ENCODE measurements at regions not wholly inside any gene's neighbourhood (a gene's known extent, or its start where the extent isn't known, plus 50 kb on each side); places are given as distances from the start of the nearest gene placed in this dataset.

GRCh38 chr4:148737061-148737770 is 295.0 kb upstream of the NR3C2 start:
- H4K5ac ChIP-seq (ENCODE audit: insufficient read length, low read depth, low read length) = no peak overlapping the region
- H3K14ac ChIP-seq (ENCODE audit: insufficient read length) = no peak overlapping the region
- H2BK12ac ChIP-seq (ENCODE audit: low read depth, low read length) = no peak overlapping the region
- no peak overlapping the region for H2BK15ac ChIP-seq (ENCODE audit: low read length)
- H4K91ac ChIP-seq (replicated peaks; ENCODE audit: insufficient read length, low read length) = no peak overlapping the region
- POLR2A ChIA-PET (ENCODE audit: partially characterized antibody) = no interaction called here
- H3K4me1 ChIP-seq (replicated peaks in 1 of 4; ENCODE audit: control insufficient read depth in 3 of 4, insufficient read depth in 4 of 4, low read length in 3 of 4) = no peaks in the 10 kb centered on the region
- H2BK120ac ChIP-seq (replicated peaks; ENCODE audit: low read depth, low read length) = no peak overlapping the region
- 92% methylated on average over 2 of the region's 2 CpGs; no CpG with 5 or more reads in 1 of the 2 experiments for WGBS, 2 experiments (ENCODE audit: extremely low coverage in 1 of 2, insufficient coverage in 1 of 2, insufficient read length in 1 of 2, insufficient replicate concordance in 2 of 2, low coverage in 1 of 2, low lambda C conversion rate in 2 of 2, missing lambda C conversion rate in 1 of 2)
- H3K9me3 ChIP-seq (ENCODE audit: insufficient read depth in 2 of 2, low read depth in 1 of 2, low read length in 1 of 2) = no peaks in the 10 kb centered on the region
- no peaks in the 10 kb centered on the region for H3K27me3 ChIP-seq (replicated peaks in 1 of 4; ENCODE audit: control insufficient read depth in 3 of 4, extremely low read depth in 1 of 4, insufficient read depth in 3 of 4, low read length in 3 of 4)
- no peak overlapping the region for H3K18ac ChIP-seq (ENCODE audit: extremely low read depth, low read length)
- H2AFZ ChIP-seq (ENCODE audit: low read length) = no peak overlapping the region
- H3K4ac ChIP-seq (replicated peaks; ENCODE audit: insufficient read length, low read depth, low read length) = no peak overlapping the region
- H3K23me2 ChIP-seq (ENCODE audit: low read depth, low read length) = no peaks in the 10 kb centered on the region
- no peaks in the 10 kb centered on the region for H4K20me1 ChIP-seq (replicated peaks in 1 of 2; ENCODE audit: control insufficient read depth in 1 of 2, insufficient read depth in 2 of 2, low read length in 2 of 2)
- H2AK5ac ChIP-seq (ENCODE audit: low read depth, low read length) = no peak overlapping the region
- H3K79me2 ChIP-seq (ENCODE audit: control insufficient read depth in 1 of 2, insufficient read depth in 2 of 2, low read length in 2 of 2) = no peaks in the 10 kb centered on the region
- no peaks in the 10 kb centered on the region for H3K79me1 ChIP-seq (ENCODE audit: low read depth, low read length)
- FAIRE-seq (no peak), DNase-seq (ENCODE audit: low read depth in 1 of 2, low spot score in 2 of 2) (no peak)
- H3K4me2 ChIP-seq (ENCODE audit: insufficient read depth in 1 of 2, low read depth in 2 of 2, low read length in 2 of 2) = no peak overlapping the region
- CTCF ChIA-PET (ENCODE audit: partially characterized antibody) = no interaction called here
- H2BK20ac ChIP-seq (ENCODE audit: low read length) = no peak overlapping the region
- no peak overlapping the region for H3K4me3 ChIP-seq (ENCODE audit: extremely low read depth in 1 of 4, insufficient read depth in 2 of 4, low read depth in 3 of 4, low read length in 4 of 4)
- no peaks in the 10 kb centered on the region for H3K36me3 ChIP-seq (ENCODE audit: control insufficient read depth in 2 of 4, insufficient read depth in 4 of 4, low read length in 3 of 4)
- H3K56ac ChIP-seq (replicated peaks; ENCODE audit: insufficient read length, low read depth, low read length) = no peak overlapping the region
- no peak overlapping the region for H3K23ac ChIP-seq (ENCODE audit: insufficient read length)
- no peak overlapping the region for H2BK5ac ChIP-seq (ENCODE audit: low read depth, low read length)
- no peak overlapping the region for H4K8ac ChIP-seq (ENCODE audit: extremely low read depth, insufficient read depth, low read length)
- no peak for TF ChIP-seq E2F6 (IDR thresholded peaks at IDR 0.05)
- no peak for TF ChIP-seq SAP30 (IDR thresholded peaks at IDR 0.05; ENCODE audit: insufficient read depth, insufficient replicate concordance, low read length)
- no peak for TF ChIP-seq BACH1 (IDR thresholded peaks at IDR 0.05; ENCODE audit: low read length)
- no peak for TF ChIP-seq SP1 (IDR thresholded peaks at IDR 0.05; ENCODE audit: low read depth, low read length)
- TF ChIP-seq JUN (IDR thresholded peaks at IDR 0.05; ENCODE audit: low read depth, low read length) = no peak
- no peak for TF ChIP-seq RBBP5 (IDR thresholded peaks at IDR 0.05; ENCODE audit: borderline replicate concordance, low read depth, low read length)
- no peak for TF ChIP-seq NANOG (IDR thresholded peaks at IDR 0.05; ENCODE audit: insufficient read depth, low read depth, low read length, poor library complexity, severe bottlenecking)
- TF ChIP-seq KDM5A (IDR thresholded peaks at IDR 0.05; ENCODE audit: low read length) = no peak
- no peak for TF ChIP-seq SP2 (IDR thresholded peaks at IDR 0.05; ENCODE audit: low read length)
- no peak for TF ChIP-seq POU5F1 (IDR thresholded peaks at IDR 0.05; ENCODE audit: low read depth, low read length)
- TF ChIP-seq GTF2F1 (IDR thresholded peaks at IDR 0.05; ENCODE audit: borderline replicate concordance, low read depth, low read length) = no peak
- no peak for TF ChIP-seq ATF3 (IDR thresholded peaks at IDR 0.05; ENCODE audit: insufficient read depth, low read depth, low read length)
- H3K27ac ChIP-seq (ENCODE audit: low read depth, low read length) = no peak overlapping the region
- no peak overlapping the region for H3K9ac ChIP-seq (replicated peaks in 1 of 4; ENCODE audit: extremely low read depth in 1 of 4, low read depth in 3 of 4, low read length in 3 of 4)

All from H1 (cell line).